Mesodermal cell (in vitro differentiated cells): ENCODE measurements at regions not wholly inside any gene's neighbourhood (a gene's known extent, or its start where the extent isn't known, plus 50 kb on each side); places are given as distances from the start of the nearest gene placed in this dataset.
"Not testable (repeated sequence)": the region's sequence is repeated elsewhere in the genome, so short reads cannot be mapped to it uniquely, and the experiment has no call there.

Experiments used
- H3K27ac ChIP-seq: 2 replicates; pipeline ENCODE4 v1.7.0; 2013; ENCODE audit warnings: mild to moderate bottlenecking, low read depth, low read length, moderate library complexity; ENCODE audit not compliant: severe bottlenecking
- H3K36me3 ChIP-seq: 2 replicates; pipeline ENCODE4 v1.7.1; 2013; ENCODE audit warnings: mild to moderate bottlenecking, low read length, moderate library complexity; ENCODE audit not compliant: control insufficient read depth, insufficient read depth
- H3K4me1 ChIP-seq: one replicate; pipeline ENCODE4 v1.7.1; 2013; ENCODE audit warnings: mild to moderate bottlenecking, low read length; ENCODE audit not compliant: insufficient read depth, control insufficient read depth, poor library complexity, severe bottlenecking
- H3K4me3 ChIP-seq: 2 replicates; pipeline ENCODE4 v1.7.0; 2013; ENCODE audit warnings: low read length, control low read depth, mild to moderate bottlenecking; ENCODE audit not compliant: insufficient read depth, poor library complexity, severe bottlenecking; ENCODE audit errors: extremely low read depth
- H3K9me3 ChIP-seq: 2 replicates; pipeline ENCODE4 v1.7.1; 2013; ENCODE audit warnings: mild to moderate bottlenecking, low read length, moderate library complexity; ENCODE audit not compliant: control insufficient read depth
- WGBS, 2 experiments: methylation state at CpG; one replicate each; pipeline ENCODE4 v1.1.5; 2013; ENCODE audit warnings: missing lambda C conversion rate in 2 of 2; ENCODE audit not compliant: insufficient coverage in 2 of 2; 5-methylcytosine and 5-hydroxymethylcytosine counted together

DNA sequence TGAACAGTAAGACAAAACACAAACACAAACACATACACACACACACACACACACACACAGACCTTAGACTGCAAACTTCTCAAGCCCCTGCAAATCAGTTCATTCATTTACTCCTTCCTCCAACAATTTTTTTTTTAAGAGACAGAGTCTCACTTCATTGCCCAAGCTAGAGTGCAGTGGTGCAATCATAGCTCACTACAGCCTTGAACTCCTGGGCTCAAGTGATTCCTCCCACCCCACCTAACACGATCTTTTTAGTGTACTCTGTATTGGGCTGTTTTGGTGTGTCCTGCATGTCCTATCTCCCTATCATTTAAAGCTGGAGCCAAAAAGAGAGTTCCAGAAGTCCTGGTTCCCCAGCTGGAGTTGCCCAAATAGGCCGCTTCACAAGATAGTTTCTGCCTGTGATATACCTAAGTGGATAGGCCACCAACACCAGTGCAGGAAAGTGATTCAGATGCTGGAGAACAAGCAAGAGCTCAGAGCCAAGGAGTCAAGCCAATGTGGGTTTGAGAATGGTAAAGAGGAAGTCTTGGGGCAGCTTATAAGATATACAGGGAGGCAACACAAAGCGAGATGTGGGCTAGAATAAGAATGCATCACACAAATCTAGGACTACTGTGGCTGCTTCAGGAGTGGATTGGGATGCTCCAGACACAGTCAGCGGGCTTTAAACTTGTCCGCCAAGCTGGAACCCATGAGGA lies 85.4 kb upstream of the RAPGEF2 start:
- Histone ChIP-seq H3K27ac (no peak overlapping the region), H3K4me1 (peaks cover 3% of the 10 kb centered on the region), H3K36me3 (no peaks in the 10 kb centered on the region), H3K9me3 (no peaks in the 10 kb centered on the region), H3K4me3 (no peak overlapping the region)
- WGBS, 2 experiments: 62 to 63% methylated on average over 3 to 4 of the region's 5 CpGs

DNA sequence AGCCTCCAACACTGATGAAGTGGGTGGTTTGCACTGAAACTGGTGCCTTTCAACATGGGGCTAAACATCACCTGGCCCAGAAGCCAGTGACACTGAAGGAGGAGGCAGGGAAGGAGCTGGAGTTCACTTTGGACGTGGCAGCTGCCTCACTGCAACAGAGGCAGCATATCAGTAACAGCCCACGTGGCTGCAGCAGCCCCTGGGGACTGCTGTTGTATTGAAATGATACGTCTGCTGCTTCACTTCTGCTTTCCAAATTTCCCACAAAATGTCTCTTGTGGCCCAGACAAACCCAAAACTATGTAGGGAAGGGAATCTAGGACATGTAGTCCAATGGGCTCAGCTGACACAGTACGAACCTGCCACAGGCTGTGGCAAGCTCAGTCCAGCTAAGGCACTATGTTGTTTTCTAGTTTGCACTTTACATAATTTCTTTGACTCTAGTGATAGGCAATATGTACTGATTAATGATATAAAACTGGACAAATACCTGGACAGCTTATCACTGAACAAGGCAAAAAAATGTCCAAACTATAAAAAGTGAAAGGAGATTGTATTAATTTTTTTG lies 84.7 kb upstream of the RAPGEF2 start:
- no peaks in the 10 kb centered on the region for H3K9me3 ChIP-seq
- H3K27ac ChIP-seq: no peak overlapping the region
- no peak overlapping the region for H3K4me3 ChIP-seq
- 100% methylated on average over 1 to 2 of the region's 4 CpGs for WGBS, 2 experiments
- H3K36me3 ChIP-seq: no peaks in the 10 kb centered on the region
- H3K4me1 ChIP-seq: peaks cover 3% of the 10 kb centered on the region

DNA sequence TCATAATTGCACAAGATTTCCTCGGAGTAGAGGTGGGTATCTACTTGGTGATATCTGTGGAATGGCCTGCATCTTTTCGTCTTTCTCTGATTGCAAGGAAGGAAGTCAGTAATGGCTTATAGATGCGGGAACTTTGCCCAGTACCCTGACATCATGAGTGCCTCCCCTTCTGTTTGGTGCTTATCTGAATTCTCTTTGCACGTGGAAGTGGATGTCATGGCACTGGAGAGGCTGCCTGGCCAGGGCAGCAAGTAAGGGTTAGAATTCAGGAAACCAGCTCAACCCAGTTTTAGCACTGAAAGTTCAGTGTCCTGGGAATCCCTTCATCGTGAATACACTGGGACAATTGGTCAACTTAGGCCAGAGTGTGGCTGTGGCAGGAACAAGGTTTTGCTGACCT lies 83.5 kb upstream of the RAPGEF2 start:
- Histone ChIP-seq H3K36me3 (no peaks in the 10 kb centered on the region), H3K4me1 (peaks cover 3% of the 10 kb centered on the region)
- 75 to 91% methylated on average over 3 to 4 of the region's 5 CpGs for WGBS, 2 experiments

DNA sequence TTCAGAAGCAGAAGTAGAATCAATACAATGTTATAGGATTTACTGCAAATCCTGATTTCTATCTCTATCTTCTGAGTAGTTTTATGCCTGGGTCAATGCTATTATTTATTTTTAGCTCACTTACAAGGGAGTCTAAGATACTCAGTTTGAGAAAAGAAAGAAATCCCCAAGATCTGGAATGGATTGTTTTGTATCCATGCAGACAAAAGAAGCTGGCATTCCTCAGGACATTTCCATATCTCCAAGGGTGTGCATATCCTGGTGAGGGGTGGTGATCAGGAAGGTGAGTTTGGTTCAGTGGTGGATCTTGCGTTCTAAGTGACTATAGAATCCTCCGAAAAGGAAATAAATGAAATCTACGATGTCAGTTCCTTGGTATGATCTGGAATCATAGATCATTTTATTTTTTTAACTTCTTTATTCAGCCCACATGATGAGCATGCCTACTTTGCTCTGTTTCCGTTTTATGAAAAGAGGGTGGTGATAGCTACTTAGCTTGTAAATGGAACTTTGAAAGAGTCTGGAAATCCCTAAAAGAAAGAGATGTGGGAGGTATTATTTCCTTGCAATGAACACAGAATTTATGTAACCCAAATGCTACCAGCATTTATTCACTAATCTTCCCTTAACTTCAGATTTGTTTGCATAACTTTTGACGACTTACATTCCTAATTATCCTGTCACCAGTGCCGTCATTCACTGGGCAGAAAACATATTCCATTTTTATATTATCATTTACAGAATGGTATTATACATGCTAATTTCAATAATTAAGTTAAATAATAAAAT lies 81.1 kb upstream of the RAPGEF2 start:
- H3K4me3 ChIP-seq: no peak overlapping the region
- H3K9me3 ChIP-seq: no peaks in the 10 kb centered on the region
- no peaks in the 10 kb centered on the region for H3K36me3 ChIP-seq
- H3K27ac ChIP-seq: no peak overlapping the region
- H3K4me1 ChIP-seq: no peaks in the 10 kb centered on the region
- WGBS, 2 experiments: no CpG with 5 or more reads among the region's 6 CpGs

More for the DNA sequence above, 83.5 kb upstream of the RAPGEF2 start:
- no peak overlapping the region for H3K4me3 ChIP-seq
- H3K27ac ChIP-seq: no peak overlapping the region
- H3K9me3 ChIP-seq: no peaks in the 10 kb centered on the region

- Histone ChIP-seq H3K4me3 (no peak overlapping the region), H3K9me3 (no peaks in the 10 kb centered on the region), H3K36me3 (no peaks in the 10 kb centered on the region), H3K27ac (no peak overlapping the region), H3K4me1 (no peaks in the 10 kb centered on the region)
- 50 to 83% methylated on average over 2 of the region's 3 CpGs for WGBS, 2 experiments
Observed at GRCh38 chr4:159023741-159024140, 79.1 kb upstream of the RAPGEF2 start.

DNA sequence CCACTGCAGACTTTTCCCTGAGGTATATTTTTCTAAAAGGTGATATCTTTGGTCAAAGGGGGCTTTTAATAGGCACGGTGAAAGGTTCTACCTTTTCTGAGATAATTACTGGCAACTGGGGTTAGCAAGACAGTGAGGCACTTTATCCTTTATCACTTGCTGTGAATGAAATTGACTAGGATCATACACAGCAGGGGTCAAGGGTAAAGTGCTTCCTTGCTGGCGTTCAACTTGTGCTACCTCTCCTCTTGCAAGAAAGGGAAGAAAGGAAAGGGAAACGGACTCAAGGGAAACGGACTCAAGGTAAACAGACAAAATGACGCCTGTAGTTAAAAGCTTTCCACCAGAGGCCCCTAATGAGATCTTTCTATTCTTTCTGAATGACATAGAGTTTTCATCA lies 78.6 kb upstream of the RAPGEF2 start:
- 8 to 40% methylated on average over 1 to 2 of the region's 5 CpGs for WGBS, 2 experiments
- no peaks in the 10 kb centered on the region for H3K9me3 ChIP-seq
- H3K27ac ChIP-seq: no peak overlapping the region
- H3K36me3 ChIP-seq: no peaks in the 10 kb centered on the region
- H3K4me1 ChIP-seq: no peaks in the 10 kb centered on the region
- no peak overlapping the region for H3K4me3 ChIP-seq

DNA sequence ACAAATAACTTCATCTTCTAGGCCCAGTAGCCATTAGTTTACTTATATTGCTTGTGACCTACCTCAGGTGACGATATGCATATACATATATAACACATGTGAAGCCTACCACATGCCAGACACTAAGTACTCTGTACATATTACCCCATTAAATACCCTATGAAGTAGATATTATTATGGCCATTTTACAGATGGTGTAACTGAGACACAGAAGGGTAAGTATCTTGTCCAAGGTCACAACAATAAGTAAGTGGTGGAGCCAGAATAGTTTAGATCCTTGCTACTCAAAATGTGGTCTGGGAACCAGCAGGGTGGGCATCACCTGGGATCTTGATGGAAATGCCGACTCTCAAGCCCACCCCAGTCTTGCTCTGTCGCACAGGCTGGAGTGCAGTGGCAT lies 78.1 kb upstream of the RAPGEF2 start:
- H3K4me1 ChIP-seq: no peaks in the 10 kb centered on the region
- 83 to 100% methylated on average over 2 of the region's 3 CpGs for WGBS, 2 experiments
- H3K9me3 ChIP-seq: no peaks in the 10 kb centered on the region
- H3K4me3 ChIP-seq: no peak overlapping the region
- no peak overlapping the region for H3K27ac ChIP-seq
- no peaks in the 10 kb centered on the region for H3K36me3 ChIP-seq

DNA sequence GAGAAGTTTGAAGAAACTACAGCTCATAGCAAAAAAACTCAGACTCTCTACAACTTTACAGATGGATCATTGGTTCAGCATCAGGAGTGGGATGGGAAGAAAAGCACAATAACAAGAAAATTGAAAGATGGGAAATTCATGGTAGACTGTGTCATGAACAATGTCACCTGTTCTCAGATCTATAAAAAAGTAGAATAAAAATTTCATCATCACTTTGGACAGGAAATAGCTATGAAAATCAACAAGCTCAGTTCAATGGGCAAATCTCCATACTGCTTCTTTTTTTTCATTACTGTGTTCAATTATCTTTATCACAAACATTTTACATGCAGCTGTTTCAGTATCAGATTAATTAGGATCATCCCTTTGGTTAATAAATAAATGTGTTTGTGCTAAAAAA lies 76.5 kb upstream of the RAPGEF2 start:
- H3K4me1 ChIP-seq: no peaks in the 10 kb centered on the region
- H3K27ac ChIP-seq: no peak overlapping the region
- no peaks in the 10 kb centered on the region for H3K9me3 ChIP-seq
- no peaks in the 10 kb centered on the region for H3K36me3 ChIP-seq
- no peak overlapping the region for H3K4me3 ChIP-seq

DNA sequence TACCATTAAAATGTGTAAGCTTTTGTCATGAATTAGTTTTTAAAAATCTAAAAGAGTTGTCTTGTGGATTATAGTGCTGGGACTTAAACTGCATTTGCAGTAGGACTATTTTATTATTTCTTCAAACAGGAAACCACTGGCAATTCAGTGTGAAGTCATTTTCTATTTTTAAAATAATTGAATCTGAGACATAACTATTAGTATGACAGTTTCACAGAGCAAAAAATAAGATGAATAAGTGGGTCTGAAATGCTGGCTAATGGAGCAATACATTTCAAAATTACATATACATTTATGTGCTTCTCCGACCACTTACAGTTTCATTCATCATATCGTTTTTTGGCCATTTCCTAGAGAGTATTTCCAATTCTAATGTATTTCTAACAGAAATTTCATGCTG lies 75.3 kb upstream of the RAPGEF2 start:
- Histone ChIP-seq H3K27ac (no peak overlapping the region), H3K9me3 (no peaks in the 10 kb centered on the region), H3K4me1 (no peaks in the 10 kb centered on the region), H3K4me3 (no peak overlapping the region), H3K36me3 (no peaks in the 10 kb centered on the region)
- WGBS, 2 experiments: no CpG with 5 or more reads among the region's 2 CpGs

- no peaks in the 10 kb centered on the region for H3K36me3 ChIP-seq
- no peak overlapping the region for H3K4me3 ChIP-seq
- no peak overlapping the region for H3K27ac ChIP-seq
- no peaks in the 10 kb centered on the region for H3K4me1 ChIP-seq
- no CpG with 5 or more reads among the region's 1 CpG for WGBS, 2 experiments
- no peaks in the 10 kb centered on the region for H3K9me3 ChIP-seq
Observed at GRCh38 chr4:159029481-159029880, 73.4 kb upstream of the RAPGEF2 start.

DNA sequence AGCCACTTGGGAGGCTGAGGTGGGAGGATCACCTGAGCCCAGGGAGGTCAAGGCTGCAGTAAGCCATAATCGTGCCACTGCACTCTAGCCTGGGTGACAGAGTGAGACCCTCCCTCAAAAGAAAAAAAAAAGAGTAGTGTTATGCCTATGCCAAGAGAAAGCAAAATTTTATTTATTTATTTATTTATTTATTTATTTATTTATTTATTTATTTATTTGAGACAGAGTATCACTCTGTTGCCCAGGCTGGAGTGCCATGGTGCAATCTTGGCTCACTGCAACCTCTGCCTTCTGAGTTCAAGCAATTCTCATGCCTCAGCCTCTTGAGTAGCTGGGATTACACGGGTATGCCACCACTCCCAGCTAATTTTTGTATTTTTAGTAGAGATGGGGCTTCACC lies 72.6 kb upstream of the RAPGEF2 start:
- H3K27ac ChIP-seq, H3K4me1 ChIP-seq, H3K9me3 ChIP-seq, H3K36me3 ChIP-seq, H3K4me3 ChIP-seq: not testable (repeated sequence)
- WGBS, 2 experiments: 100% methylated on average over 1 of the region's 2 CpGs; no CpG with 5 or more reads in 1 of the 2 experiments
